PC-3 (cell line): ENCODE measurements at regions not wholly inside any gene's neighbourhood (a gene's known extent, or its start where the extent isn't known, plus 50 kb on each side); places are given as distances from the start of the nearest gene placed in this dataset.

ENCODE experiments used
- ATAC-seq: fragments of 200-7000 bp; cut with Tn5 transposase; 2 replicates; pipeline ENCODE4 v1.9.1; 2020; ENCODE audit warnings: mild to moderate bottlenecking, moderate library complexity
- BruUV-seq: library from RNA; stranded (reverse); fragments of 400-500 nt; replicated peaks from 2 replicates; lab custom pipeline; 2021; lab: Mats Ljungman, UMichigan
- CTCF ChIA-PET: fragments of 300-600 bp; sonication (Branson Sonifier 250); formaldehyde crosslinking; loops from one replicate; lab custom pipeline; 2022; ENCODE audit warnings: antibody characterized with exemption; lab: Charles Lee
- POLR2A ChIA-PET: fragments of 300-600 bp; sonication (Branson Sonifier 250); formaldehyde crosslinking; loops from one replicate; lab custom pipeline; 2022; ENCODE audit warnings: antibody characterized with exemption; ENCODE audit not compliant: unreplicated experiment; lab: Charles Lee
- DNase-seq: peaks from one replicate; pipeline ENCODE4 v3.0.0-alpha.2; 2015
- H2AFZ ChIP-seq: fragments of 300-600 bp; sonication (generic); 2 replicates; pipeline ENCODE4 v1.6.0; 2016; ENCODE audit warnings: antibody characterized with exemption, low read length
- H3F3A ChIP-seq: fragments of 300-600 bp; sonication (generic); one replicate; pipeline ENCODE4 v1.6.0; 2017; ENCODE audit warnings: antibody characterized with exemption, low read length, control low read depth, mild to moderate bottlenecking; ENCODE audit not compliant: unreplicated experiment
- H3K27ac ChIP-seq: fragments of 300-600 bp; sonication (generic); 2 replicates; pipeline ENCODE4 v1.5.1; 2016; ENCODE audit warnings: mild to moderate bottlenecking, low read length
- H3K27me3 ChIP-seq: fragments of 300-600 bp; sonication (generic); 2 replicates; pipeline ENCODE4 v1.6.1; 2016; ENCODE audit warnings: low read length, mixed read lengths
- H3K36me3 ChIP-seq: fragments of 300-600 bp; sonication (generic); 2 replicates; pipeline ENCODE4 v1.6.1; 2016; ENCODE audit warnings: low read depth, mixed run types, low read length, mixed read lengths
- H3K4me1 ChIP-seq: fragments of 300-600 bp; sonication (generic); 2 replicates; pipeline ENCODE4 v1.5.1; 2016; ENCODE audit warnings: low read length; ENCODE audit not compliant: insufficient read depth
- H3K4me2 ChIP-seq: fragments of 300-600 bp; sonication (generic); 2 replicates; pipeline ENCODE4 v1.6.0; 2016; ENCODE audit warnings: low read length
- H3K4me3 ChIP-seq: fragments of 300-600 bp; sonication (generic); 2 replicates; pipeline ENCODE4 v1.5.1; 2016; ENCODE audit warnings: mild to moderate bottlenecking, low read length, mixed read lengths
- H3K79me2 ChIP-seq: fragments of 300-600 bp; sonication (generic); 2 replicates; pipeline ENCODE4 v1.6.1; 2017; ENCODE audit warnings: low read length, mixed read lengths
- H3K9ac ChIP-seq: fragments of 300-600 bp; sonication (generic); 2 replicates; pipeline ENCODE4 v1.6.0; 2016; ENCODE audit warnings: mild to moderate bottlenecking, low read length
- H3K9me2 ChIP-seq: fragments of 300-600 bp; sonication (generic); replicated peaks from 2 replicates; pipeline ENCODE4 v1.6.1; 2016; ENCODE audit warnings: mixed run types, low read length, mixed read lengths
- H3K9me3 ChIP-seq: fragments of 300-600 bp; sonication (generic); 2 replicates; pipeline ENCODE4 v1.6.1; 2016; ENCODE audit warnings: low read length, mixed read lengths
- H4K20me1 ChIP-seq: fragments of 300-600 bp; sonication (generic); 2 replicates; pipeline ENCODE4 v1.6.1; 2016; ENCODE audit warnings: low read length, mixed read lengths
- EZH2 ChIP-seq: fragments of 300-600 bp; sonication (generic); IDR thresholded peaks from one replicate; pipeline ENCODE4 v1.6.1; 2017; ENCODE audit warnings: antibody characterized with exemption, mild to moderate bottlenecking, low read length; ENCODE audit not compliant: unreplicated experiment
- EZH2phosphoT487 ChIP-seq: fragments of 300-600 bp; sonication (generic); IDR thresholded peaks from 2 replicates; pipeline ENCODE4 v1.6.1; 2018; ENCODE audit warnings: mild to moderate bottlenecking, antibody characterized with exemption, low read length, borderline replicate concordance
- intact Hi-C: fragments of 100-400 bp; cut with micrococcal nuclease; formaldehyde crosslinking; loops from 2 replicates; pipeline ENCODE4 v1.9.0; 2023
- TF ChIP-seq, protein P1 (sequence below): fragments of 300-600 bp; sonication (generic); conservative IDR thresholded peaks from 2 replicates; pipeline ENCODE4 v1.5.1; 2017; ENCODE audit warnings: antibody characterized with exemption, low read depth, mild to moderate bottlenecking, low read length

DNA sequence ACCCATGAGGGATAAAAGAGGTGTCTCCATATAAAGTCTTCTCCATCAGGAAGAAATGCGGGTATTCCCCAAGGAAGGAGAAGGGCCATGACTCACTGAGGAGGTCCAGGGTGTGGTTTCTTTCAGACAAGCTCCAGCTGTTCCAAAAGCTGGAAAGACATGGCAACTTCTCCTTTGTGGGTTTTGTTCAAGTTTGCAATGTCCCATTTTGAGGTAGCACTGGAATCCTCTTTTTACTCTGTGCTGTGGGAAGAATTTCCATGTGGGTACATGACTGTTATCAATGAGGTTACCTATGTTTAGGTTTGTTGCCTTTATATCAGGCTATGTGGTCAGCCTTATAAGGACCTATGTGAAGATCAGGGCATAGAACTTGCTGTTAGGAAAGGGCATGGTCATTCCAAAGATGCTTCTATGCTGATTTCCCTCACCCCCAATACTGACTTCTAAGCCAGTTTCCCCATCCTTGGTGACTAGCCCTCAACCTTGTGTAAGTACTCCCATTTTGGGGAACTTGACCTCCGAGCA, 697.5 kb downstream of the INHBA start:
- H3K36me3 ChIP-seq = no peaks in the 10 kb centered on the region
- H3F3A ChIP-seq = no peaks in the 10 kb centered on the region
- no peaks in the 10 kb centered on the region for H4K20me1 ChIP-seq
- ChIA-PET POLR2A (interaction anchor here (0.6 kb wide), 1 partner anchor 22 kb away, joined by 4 read pairs; no protein-coding TSS in a partner anchor), CTCF (interaction anchor here (1.0 kb wide), 1 partner anchor 699 kb away, joined by 3 read pairs; no protein-coding TSS in a partner anchor)
- H2AFZ ChIP-seq = no peak overlapping the region
- TF ChIP-seq EZH2phosphoT487 = no peak
- TF ChIP-seq EZH2 = no peak
- TF ChIP-seq, protein P1, sequence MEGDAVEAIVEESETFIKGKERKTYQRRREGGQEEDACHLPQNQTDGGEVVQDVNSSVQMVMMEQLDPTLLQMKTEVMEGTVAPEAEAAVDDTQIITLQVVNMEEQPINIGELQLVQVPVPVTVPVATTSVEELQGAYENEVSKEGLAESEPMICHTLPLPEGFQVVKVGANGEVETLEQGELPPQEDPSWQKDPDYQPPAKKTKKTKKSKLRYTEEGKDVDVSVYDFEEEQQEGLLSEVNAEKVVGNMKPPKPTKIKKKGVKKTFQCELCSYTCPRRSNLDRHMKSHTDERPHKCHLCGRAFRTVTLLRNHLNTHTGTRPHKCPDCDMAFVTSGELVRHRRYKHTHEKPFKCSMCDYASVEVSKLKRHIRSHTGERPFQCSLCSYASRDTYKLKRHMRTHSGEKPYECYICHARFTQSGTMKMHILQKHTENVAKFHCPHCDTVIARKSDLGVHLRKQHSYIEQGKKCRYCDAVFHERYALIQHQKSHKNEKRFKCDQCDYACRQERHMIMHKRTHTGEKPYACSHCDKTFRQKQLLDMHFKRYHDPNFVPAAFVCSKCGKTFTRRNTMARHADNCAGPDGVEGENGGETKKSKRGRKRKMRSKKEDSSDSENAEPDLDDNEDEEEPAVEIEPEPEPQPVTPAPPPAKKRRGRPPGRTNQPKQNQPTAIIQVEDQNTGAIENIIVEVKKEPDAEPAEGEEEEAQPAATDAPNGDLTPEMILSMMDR = no peak
- no peaks in the 10 kb centered on the region for H3K9me3 ChIP-seq
- H3K9me2 ChIP-seq = no peaks in the 10 kb centered on the region
- H3K4me3 ChIP-seq = no peak overlapping the region
- peak overlapping the region; percentile 84 for H3K27ac ChIP-seq
- H3K9ac ChIP-seq = peak overlapping the region; percentile 34; the same call in 1 of the 2 replicates
- peaks cover 54% of the 10 kb centered on the region for H3K4me1 ChIP-seq
- H3K27me3 ChIP-seq = no peaks in the 10 kb centered on the region
- intact Hi-C loops = loop anchor here (5.0 kb wide), 2 partner anchors 102 to 183 kb away; no protein-coding TSS in a partner anchor
- no peaks in the 10 kb centered on the region for H3K79me2 ChIP-seq
- peak; percentile 43 for ATAC-seq
- peak overlapping the region; percentile 43 for H3K4me2 ChIP-seq
- BruUV-seq = TSS peak; percentile 66
- DNase-seq = peak; percentile 81

DNA sequence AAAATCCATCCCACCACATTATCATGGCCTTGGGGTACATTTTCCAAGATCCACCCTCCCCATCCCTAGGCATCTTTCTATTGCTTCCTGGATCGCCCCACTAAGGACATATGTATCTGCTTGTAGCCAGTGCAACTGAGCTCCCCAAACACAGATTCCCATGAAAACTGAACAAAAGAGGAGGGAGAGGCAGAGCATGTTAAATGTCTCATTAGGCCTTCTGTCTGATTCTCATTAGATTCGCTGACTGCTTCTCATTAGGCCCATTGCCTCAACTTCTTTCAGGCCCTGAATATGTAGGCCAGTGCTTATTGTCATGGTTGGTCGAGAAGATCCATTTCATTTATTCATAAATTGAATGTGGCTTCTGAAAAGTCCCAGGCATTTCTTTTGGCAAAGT, 698.9 kb downstream of the INHBA start:
- TF ChIP-seq EZH2 (no peak), EZH2phosphoT487 (no peak)
- TF ChIP-seq, protein P1 = no peak
- H3K4me1 ChIP-seq = peaks cover 54% of the 10 kb centered on the region
- no peaks in the 10 kb centered on the region for H4K20me1 ChIP-seq
- H3K9me3 ChIP-seq = no peaks in the 10 kb centered on the region
- peak overlapping the region; percentile 34; the same call in 1 of the 2 replicates for H3K9ac ChIP-seq
- no peaks in the 10 kb centered on the region for H3K9me2 ChIP-seq
- no peaks in the 10 kb centered on the region for H3K27me3 ChIP-seq
- no peak overlapping the region for H3K4me3 ChIP-seq
- no peak for ATAC-seq
- BruUV-seq = no TSS peak
- H3F3A ChIP-seq = no peaks in the 10 kb centered on the region
- H2AFZ ChIP-seq = no peak overlapping the region
- no peaks in the 10 kb centered on the region for H3K79me2 ChIP-seq
- peak overlapping the region; percentile 84 for H3K27ac ChIP-seq
- no peaks in the 10 kb centered on the region for H3K36me3 ChIP-seq
- no peak for DNase-seq
- no peak overlapping the region for H3K4me2 ChIP-seq
- ChIA-PET CTCF (interaction anchor here (0.6 kb wide), 1 partner anchor 28 kb away, joined by 3 read pairs; no protein-coding TSS in a partner anchor), POLR2A (no interaction called here)
- intact Hi-C loops = no loop called here

DNA sequence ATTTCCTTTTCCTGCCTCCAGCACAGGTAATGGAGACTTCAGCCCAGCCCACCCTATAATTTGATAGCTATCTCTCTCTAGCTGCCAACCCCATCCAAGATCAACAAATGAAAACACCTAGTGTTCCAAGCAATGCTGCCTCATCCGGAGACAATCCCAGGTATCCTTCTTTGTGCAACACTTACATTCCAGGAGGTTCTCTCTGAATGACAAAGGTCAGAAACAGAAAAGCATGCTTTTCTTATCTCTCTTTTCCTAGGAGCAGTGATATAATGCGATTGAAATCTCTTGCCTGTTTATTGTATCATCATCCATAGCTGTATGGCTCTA, 699.3 kb downstream of the INHBA start:
- peaks cover 54% of the 10 kb centered on the region for H3K4me1 ChIP-seq
- peak; percentile 23 for ATAC-seq
- H2AFZ ChIP-seq = no peak overlapping the region
- H3F3A ChIP-seq = no peaks in the 10 kb centered on the region
- H3K79me2 ChIP-seq = no peaks in the 10 kb centered on the region
- H3K36me3 ChIP-seq = no peaks in the 10 kb centered on the region
- intact Hi-C loops = no loop called here
- no peak for TF ChIP-seq EZH2
- TF ChIP-seq, protein P1 = no peak
- TF ChIP-seq EZH2phosphoT487 = no peak
- ChIA-PET POLR2A (interaction anchor here (0.8 kb wide), 1 partner anchor 696 kb away, joined by 3 read pairs; no protein-coding TSS in a partner anchor), CTCF (interaction anchor here (0.6 kb wide), 1 partner anchor 27 kb away, joined by 3 read pairs; no protein-coding TSS in a partner anchor)
- H3K4me3 ChIP-seq = no peak overlapping the region
- peak; percentile 79 for DNase-seq
- no peaks in the 10 kb centered on the region for H3K9me2 ChIP-seq
- no TSS peak for BruUV-seq
- no peak overlapping the region; the same call in 1 of the 2 replicates for H3K9ac ChIP-seq
- no peak overlapping the region for H3K4me2 ChIP-seq
- H4K20me1 ChIP-seq = no peaks in the 10 kb centered on the region
- H3K27ac ChIP-seq = peak overlapping the region; percentile 84
- no peaks in the 10 kb centered on the region for H3K9me3 ChIP-seq
- H3K27me3 ChIP-seq = no peaks in the 10 kb centered on the region
